ENCODE measurements at regions not wholly inside any gene's neighbourhood (a gene's known extent, or its start where the extent isn't known, plus 50 kb on each side); places are given as distances from the start of the nearest gene placed in this dataset.

- TF ChIP-seq EZH2phosphoT487 (IDR thresholded peaks at IDR 0.05) (no peak), EZH2 (IDR thresholded peaks at IDR 0.05) (no peak)
- TF ChIP-seq, protein P1, sequence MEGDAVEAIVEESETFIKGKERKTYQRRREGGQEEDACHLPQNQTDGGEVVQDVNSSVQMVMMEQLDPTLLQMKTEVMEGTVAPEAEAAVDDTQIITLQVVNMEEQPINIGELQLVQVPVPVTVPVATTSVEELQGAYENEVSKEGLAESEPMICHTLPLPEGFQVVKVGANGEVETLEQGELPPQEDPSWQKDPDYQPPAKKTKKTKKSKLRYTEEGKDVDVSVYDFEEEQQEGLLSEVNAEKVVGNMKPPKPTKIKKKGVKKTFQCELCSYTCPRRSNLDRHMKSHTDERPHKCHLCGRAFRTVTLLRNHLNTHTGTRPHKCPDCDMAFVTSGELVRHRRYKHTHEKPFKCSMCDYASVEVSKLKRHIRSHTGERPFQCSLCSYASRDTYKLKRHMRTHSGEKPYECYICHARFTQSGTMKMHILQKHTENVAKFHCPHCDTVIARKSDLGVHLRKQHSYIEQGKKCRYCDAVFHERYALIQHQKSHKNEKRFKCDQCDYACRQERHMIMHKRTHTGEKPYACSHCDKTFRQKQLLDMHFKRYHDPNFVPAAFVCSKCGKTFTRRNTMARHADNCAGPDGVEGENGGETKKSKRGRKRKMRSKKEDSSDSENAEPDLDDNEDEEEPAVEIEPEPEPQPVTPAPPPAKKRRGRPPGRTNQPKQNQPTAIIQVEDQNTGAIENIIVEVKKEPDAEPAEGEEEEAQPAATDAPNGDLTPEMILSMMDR (IDR thresholded peaks at IDR 0.05) = no peak
Observed at GRCh38 chr12:77761286-77761685, 69.4 kb upstream of the NAV3 start.

Data from neural progenitor cell (in vitro differentiated cells).